GM13976 (cell line): ENCODE measurements at regions not wholly inside any gene's neighbourhood (a gene's known extent, or its start where the extent isn't known, plus 50 kb on each side); places are given as distances from the start of the nearest gene placed in this dataset.

ENCODE experiments used
- DNase-seq: peaks from one replicate; pipeline ENCODE4 v3.0.0; 2012; ENCODE audit warnings: low spot score
- CTCF ChIP-seq: IDR thresholded peaks from 2 replicates; pipeline ENCODE4 v1.5.1; 2012; ENCODE audit warnings: borderline replicate concordance, mild to moderate bottlenecking; ENCODE audit not compliant: insufficient read depth; ENCODE audit errors: extremely low read depth, missing control alignments, control extremely low read depth
- in situ Hi-C: fragments of 300-500 bp; cut with MboI; formaldehyde crosslinking; loops from one replicate; pipeline ENCODE4 v1.12.0; 2022; ENCODE audit warnings: low sequenced_read_pairs, mixed read lengths, inconsistent platforms; ENCODE audit not compliant: unreplicated experiment

GRCh38 chr5:120873083-120873482 lies 409.0 kb downstream of the PRR16 start:
- in situ Hi-C loops, result no loop called here
- TF ChIP-seq CTCF, result no peak

GRCh38 chr5:120874081-120874862 lies 410.2 kb downstream of the PRR16 start:
- no peak for DNase-seq
- no peak for TF ChIP-seq CTCF
- in situ Hi-C loops, result no loop called here

More at GRCh38 chr5:120873083-120873482, 409.0 kb downstream of the PRR16 start:
- DNase-seq, result no peak

GRCh38 chr5:120882038-120882775 lies 418.1 kb downstream of the PRR16 start:
- TF ChIP-seq CTCF, result no peak
- DNase-seq, result no peak
- in situ Hi-C loops, result no loop called here

- no peak for TF ChIP-seq CTCF
- in situ Hi-C loops, result no loop called here
- no peak for DNase-seq
Measured at GRCh38 chr5:120886351-120886860, 422.3 kb downstream of the PRR16 start.

GRCh38 chr5:120895660-120896059 lies 431.6 kb downstream of the PRR16 start:
- no peak for TF ChIP-seq CTCF
- no peak for DNase-seq
- in situ Hi-C loops, result no loop called here

- no peak for TF ChIP-seq CTCF
- no peak for DNase-seq
- in situ Hi-C loops, result no loop called here
Measured at GRCh38 chr5:120901199-120901598, 437.1 kb downstream of the PRR16 start.
